ENCODE measurements at regions not wholly inside any gene's neighbourhood (a gene's known extent, or its start where the extent isn't known, plus 50 kb on each side); places are given as distances from the start of the nearest gene placed in this dataset.

GRCh38 chr2:64767670-64768468 lies 114.2 kb upstream of the SERTAD2 start:
- WGBS, 2 donors (ENCODE audit: low coverage in 1 of 2) = 0% methylated on average over 1 to 49 of the region's 66 CpGs
- Histone ChIP-seq H3K4me1 (peaks cover 0 to 28% (median 19%) of the 10 kb centered on the region in 4 donors), H3K36me3 (no peaks in the 10 kb centered on the region), H3K9me3 (no peaks in the 10 kb centered on the region), H3K27me3 (no peaks in the 10 kb centered on the region), H3K27ac (peak overlapping the region; percentile 93 to 98 (median 95)), H3K4me3 (peak overlapping the region; percentile 55 to 79 (median 70))
- no peak for TF ChIP-seq EP300 (IDR thresholded peaks at IDR 0.05; ENCODE audit: low read depth)
- TF ChIP-seq POLR2AphosphoS5 (IDR thresholded peaks at IDR 0.05) = peak; percentile 82 to 96 (median 95)
- peak in 1 of 5 experiments; percentile 13 for TF ChIP-seq CTCF (IDR thresholded peaks at IDR 0.05)
- TF ChIP-seq POLR2A (IDR thresholded peaks at IDR 0.05) = peak; percentile 96
- peak; percentile 92 for DNase-seq
- intact Hi-C loops (cut with DNase I; ENCODE audit: low total_unique reads) = loop anchor here (5.0 kb wide), 1 partner anchor 126 kb away; no protein-coding TSS in a partner anchor
- in situ Hi-C loops (cut with MboI; ENCODE audit: low pct_ligation_motif_present in 1 of 4, low pct_unique_long_range_greater_than_20kb in 1 of 4, low sequenced_read_pairs in 3 of 4) = no loop called here

GRCh38 chr2:64768491-64769005 lies 114.8 kb upstream of the SERTAD2 start:
- no peaks in the 10 kb centered on the region for H3K27me3 ChIP-seq
- DNase-seq = no peak
- H3K27ac ChIP-seq = peak overlapping the region; percentile 93 to 98 (median 95)
- no peaks in the 10 kb centered on the region for H3K9me3 ChIP-seq
- no peak for TF ChIP-seq EP300 (IDR thresholded peaks at IDR 0.05; ENCODE audit: low read depth)
- TF ChIP-seq CTCF (IDR thresholded peaks at IDR 0.05) = no peak
- TF ChIP-seq POLR2AphosphoS5 (IDR thresholded peaks at IDR 0.05) = no peak
- no peak for TF ChIP-seq POLR2A (IDR thresholded peaks at IDR 0.05)
- peak overlapping the region; percentile 55 to 79 (median 70) for H3K4me3 ChIP-seq
- intact Hi-C loops (cut with DNase I; ENCODE audit: low total_unique reads) (loop anchor here (5.0 kb wide), 1 partner anchor 126 kb away; no protein-coding TSS in a partner anchor), in situ Hi-C loops (cut with MboI; ENCODE audit: low pct_ligation_motif_present in 1 of 4, low pct_unique_long_range_greater_than_20kb in 1 of 4, low sequenced_read_pairs in 3 of 4) (no loop called here)
- 23 to 32% methylated on average over 4 of the region's 4 CpGs for WGBS, 2 donors (ENCODE audit: low coverage in 1 of 2)
- peaks cover 0 to 28% (median 19%) of the 10 kb centered on the region in 4 donors for H3K4me1 ChIP-seq
- no peaks in the 10 kb centered on the region for H3K36me3 ChIP-seq

GRCh38 chr2:64769392-64770044 lies 115.8 kb upstream of the SERTAD2 start:
- Histone ChIP-seq H3K27me3 (no peaks in the 10 kb centered on the region), H3K9me3 (no peaks in the 10 kb centered on the region), H3K4me1 (peaks cover 0 to 28% (median 22%) of the 10 kb centered on the region in 4 donors), H3K4me3 (no peak overlapping the region), H3K36me3 (no peaks in the 10 kb centered on the region), H3K27ac (peak overlapping the region; percentile 93 to 98 (median 95))
- peak; percentile 48 for DNase-seq
- peak in 2 of 3 donors; percentile 31 to 61 for TF ChIP-seq POLR2AphosphoS5 (IDR thresholded peaks at IDR 0.05)
- no peak for TF ChIP-seq CTCF (IDR thresholded peaks at IDR 0.05)
- in situ Hi-C loops (cut with MboI; ENCODE audit: low pct_ligation_motif_present in 1 of 4, low pct_unique_long_range_greater_than_20kb in 1 of 4, low sequenced_read_pairs in 3 of 4) = no loop called here
- 11 to 52% methylated on average over 6 of the region's 6 CpGs for WGBS, 2 donors (ENCODE audit: low coverage in 1 of 2)
- intact Hi-C loops (cut with DNase I; ENCODE audit: low total_unique reads) = loop anchor here (5.0 kb wide), 1 partner anchor 127 kb away; no protein-coding TSS in a partner anchor

GRCh38 chr2:64770137-64770780 lies 116.5 kb upstream of the SERTAD2 start:
- H3K4me1 ChIP-seq = peaks cover 0 to 28% (median 22%) of the 10 kb centered on the region in 4 donors
- 87 to 90% methylated on average over 2 of the region's 2 CpGs for WGBS, 2 donors (ENCODE audit: low coverage in 1 of 2)
- intact Hi-C loops (cut with DNase I; ENCODE audit: low total_unique reads) = no loop called here
- H3K4me3 ChIP-seq = no peak overlapping the region
- H3K27me3 ChIP-seq = no peaks in the 10 kb centered on the region
- no peaks in the 10 kb centered on the region for H3K9me3 ChIP-seq
- DNase-seq = no peak
- in situ Hi-C loops (cut with MboI; ENCODE audit: low pct_ligation_motif_present in 1 of 4, low pct_unique_long_range_greater_than_20kb in 1 of 4, low sequenced_read_pairs in 3 of 4) = no loop called here
- H3K27ac ChIP-seq = peak overlapping the region; percentile 93 to 98 (median 95)
- TF ChIP-seq CTCF (IDR thresholded peaks at IDR 0.05) = no peak
- TF ChIP-seq POLR2AphosphoS5 (IDR thresholded peaks at IDR 0.05) = no peak
- TF ChIP-seq POLR2A (IDR thresholded peaks at IDR 0.05) = no peak
- no peak for TF ChIP-seq EP300 (IDR thresholded peaks at IDR 0.05; ENCODE audit: low read depth)
- H3K36me3 ChIP-seq = no peaks in the 10 kb centered on the region

Data from transverse colon (tissue), 4 donors.